ENCODE measurements at regions not wholly inside any gene's neighbourhood (a gene's known extent, or its start where the extent isn't known, plus 50 kb on each side); places are given as distances from the start of the nearest gene placed in this dataset.

DNA sequence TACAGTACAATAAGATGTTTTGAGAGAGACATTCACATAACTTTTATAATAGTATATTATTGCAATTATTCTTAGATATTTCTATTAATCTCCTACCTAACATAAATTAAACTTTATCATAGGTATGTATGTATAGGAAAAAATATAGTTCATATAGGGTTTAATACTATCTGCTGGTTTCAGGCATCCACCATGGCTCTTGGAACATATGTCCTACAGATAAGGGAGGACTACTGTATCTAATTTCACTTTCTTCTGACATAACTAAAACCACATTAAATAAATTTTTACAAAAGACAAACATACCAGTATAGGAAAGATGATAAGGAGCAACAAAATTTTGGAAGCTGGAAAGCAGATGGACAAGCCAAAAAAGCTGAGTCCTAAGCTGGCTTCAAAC lies 67.9 kb upstream of the TMEM17 start:
- peaks cover 0 to 13% of the 10 kb centered on the region in 2 experiments for H3K27me3 ChIP-seq (replicated peaks in 1 of 2; ENCODE audit: control insufficient read depth in 2 of 2, extremely low read depth in 1 of 2, insufficient read depth in 2 of 2, low read length in 1 of 2)
- no peaks in the 10 kb centered on the region for H3K9me3 ChIP-seq
- no peak for ATAC-seq (replicated peaks in 1 of 4)
- no peak overlapping the region for H3K27ac ChIP-seq (ENCODE audit: low read length)
- Mint-ChIP-seq H3K27me3 (peaks cover 34 to 36% of the 10 kb centered on the region in 2 donors), H3K36me3 (no peaks in the 10 kb centered on the region), H3K4me3 (no peak overlapping the region), H3K4me1 (peaks cover 0 to 3% (median 2%) of the 10 kb centered on the region in 3 donors), H3K9me3 (no peaks in the 10 kb centered on the region), H3K27ac (no peak overlapping the region)
- ChIA-PET POLR2A (no interaction called here), CTCF (no interaction called here)
- DNase-seq: no peak
- no peak overlapping the region for H3K4me3 ChIP-seq (ENCODE audit: control insufficient read depth in 1 of 2, extremely low read depth in 1 of 2, low read length in 1 of 2)
- H3K4me1 ChIP-seq (ENCODE audit: control insufficient read depth in 1 of 2, extremely low read depth in 1 of 2, insufficient read depth in 2 of 2, low read length in 2 of 2): no peaks in the 10 kb centered on the region
- no peaks in the 10 kb centered on the region for H3K36me3 ChIP-seq (ENCODE audit: control insufficient read depth in 2 of 2, extremely low read depth in 1 of 2, insufficient read depth in 1 of 2, low read length in 1 of 2)

GRCh38 chr2:62573137-62573731 lies 67.2 kb upstream of the TMEM17 start:
- no peak overlapping the region for H3K4me3 Mint-ChIP-seq
- H3K36me3 Mint-ChIP-seq: no peaks in the 10 kb centered on the region
- Histone ChIP-seq H3K27me3 (replicated peaks in 1 of 2; ENCODE audit: control insufficient read depth in 2 of 2, extremely low read depth in 1 of 2, insufficient read depth in 2 of 2, low read length in 1 of 2) (peaks cover 0 to 13% of the 10 kb centered on the region in 2 experiments), H3K9me3 (no peaks in the 10 kb centered on the region), H3K4me3 (ENCODE audit: control insufficient read depth in 1 of 2, extremely low read depth in 1 of 2, low read length in 1 of 2) (no peak overlapping the region), H3K36me3 (ENCODE audit: control insufficient read depth in 2 of 2, extremely low read depth in 1 of 2, insufficient read depth in 1 of 2, low read length in 1 of 2) (no peaks in the 10 kb centered on the region), H3K27ac (ENCODE audit: low read length) (no peak overlapping the region), H3K4me1 (ENCODE audit: control insufficient read depth in 1 of 2, extremely low read depth in 1 of 2, insufficient read depth in 2 of 2, low read length in 2 of 2) (no peaks in the 10 kb centered on the region)
- peaks cover 0 to 3% (median 2%) of the 10 kb centered on the region in 3 donors for H3K4me1 Mint-ChIP-seq
- WGBS (ENCODE audit: insufficient coverage): no CpG with 5 or more reads among the region's 4 CpGs
- H3K9me3 Mint-ChIP-seq: no peaks in the 10 kb centered on the region
- ATAC-seq (replicated peaks in 1 of 4) (no peak), DNase-seq (no peak)
- H3K27me3 Mint-ChIP-seq: peaks cover 31 to 34% of the 10 kb centered on the region in 2 donors
- no peak overlapping the region for H3K27ac Mint-ChIP-seq
- ChIA-PET CTCF (no interaction called here), POLR2A (no interaction called here)

- Histone ChIP-seq H3K36me3 (ENCODE audit: control insufficient read depth in 2 of 2, extremely low read depth in 1 of 2, insufficient read depth in 1 of 2, low read length in 1 of 2) (no peaks in the 10 kb centered on the region), H3K27me3 (replicated peaks in 1 of 2; ENCODE audit: control insufficient read depth in 2 of 2, extremely low read depth in 1 of 2, insufficient read depth in 2 of 2, low read length in 1 of 2) (peaks cover 0 to 13% of the 10 kb centered on the region in 2 experiments), H3K4me3 (ENCODE audit: control insufficient read depth in 1 of 2, extremely low read depth in 1 of 2, low read length in 1 of 2) (no peak overlapping the region), H3K27ac (ENCODE audit: low read length) (no peak overlapping the region), H3K9me3 (no peaks in the 10 kb centered on the region), H3K4me1 (ENCODE audit: control insufficient read depth in 1 of 2, extremely low read depth in 1 of 2, insufficient read depth in 2 of 2, low read length in 2 of 2) (no peaks in the 10 kb centered on the region)
- DNase-seq (no peak), ATAC-seq (replicated peaks in 1 of 4) (no peak)
- ChIA-PET POLR2A (no interaction called here), CTCF (no interaction called here)
- H3K4me1 Mint-ChIP-seq: peaks cover 0 to 3% (median 2%) of the 10 kb centered on the region in 3 donors
- H3K27ac Mint-ChIP-seq: no peak overlapping the region
- peaks cover 31 to 36% of the 10 kb centered on the region in 2 donors for H3K27me3 Mint-ChIP-seq
- no peak overlapping the region for H3K4me3 Mint-ChIP-seq
- no peaks in the 10 kb centered on the region for H3K36me3 Mint-ChIP-seq
- H3K9me3 Mint-ChIP-seq: no peaks in the 10 kb centered on the region
- 12% methylated on average over 22 of the region's 35 CpGs for WGBS (ENCODE audit: insufficient coverage)
Measured at GRCh38 chr2:62570861-62571698, 65.1 kb upstream of the TMEM17 start.

DNA sequence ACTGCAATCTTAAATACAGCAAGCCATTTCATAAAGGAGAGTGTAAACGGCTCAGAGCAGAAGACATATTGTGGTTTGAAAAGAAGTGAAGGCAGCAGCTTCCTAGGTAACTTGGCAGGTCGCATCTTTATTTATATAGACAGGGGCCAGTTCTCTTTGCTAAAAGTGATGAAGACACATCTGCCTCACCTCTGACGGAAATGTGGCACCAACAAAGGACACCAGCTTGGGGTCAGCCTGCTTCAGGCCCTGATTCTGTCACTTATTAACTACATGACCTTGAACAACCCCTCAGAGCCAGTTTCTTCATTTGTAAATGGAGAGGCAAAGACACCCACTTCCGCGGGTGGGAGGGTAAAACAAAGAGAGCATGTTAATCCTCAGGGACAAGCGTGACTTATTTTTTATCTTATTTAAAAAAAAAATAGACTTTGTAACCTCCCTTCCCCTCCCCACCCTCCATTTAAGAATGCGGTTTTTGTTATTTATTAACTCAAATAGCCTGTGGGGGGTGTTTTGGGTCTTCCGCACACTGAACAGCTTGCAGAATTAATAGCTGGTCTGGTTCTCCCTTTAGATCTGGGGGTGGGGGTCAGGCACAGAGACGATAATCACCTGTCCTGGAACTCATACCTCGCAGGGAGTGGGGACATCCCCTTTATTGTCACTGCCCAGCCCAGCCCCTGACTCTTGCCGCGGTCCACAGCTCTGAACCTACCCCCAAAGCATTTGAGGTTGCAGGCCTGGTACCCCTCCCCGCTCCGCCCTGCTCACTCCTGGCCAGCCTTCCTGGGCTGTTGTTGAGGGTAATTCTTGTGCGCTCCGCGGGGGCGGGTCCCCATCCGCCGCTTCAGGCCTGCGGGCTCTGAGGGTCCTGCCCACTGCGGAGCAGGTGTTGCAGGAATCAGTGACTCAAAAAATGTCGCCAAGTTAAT lies 64.2 kb upstream of the TMEM17 start:
- Histone ChIP-seq H3K4me3 (ENCODE audit: control insufficient read depth in 1 of 2, extremely low read depth in 1 of 2, low read length in 1 of 2) (no peak overlapping the region), H3K36me3 (ENCODE audit: control insufficient read depth in 2 of 2, extremely low read depth in 1 of 2, insufficient read depth in 1 of 2, low read length in 1 of 2) (no peaks in the 10 kb centered on the region), H3K27me3 (replicated peaks in 1 of 2; ENCODE audit: control insufficient read depth in 2 of 2, extremely low read depth in 1 of 2, insufficient read depth in 2 of 2, low read length in 1 of 2) (peaks cover 0 to 13% of the 10 kb centered on the region in 2 experiments), H3K27ac (ENCODE audit: low read length) (no peak overlapping the region), H3K9me3 (no peaks in the 10 kb centered on the region), H3K4me1 (ENCODE audit: control insufficient read depth in 1 of 2, extremely low read depth in 1 of 2, insufficient read depth in 2 of 2, low read length in 2 of 2) (no peaks in the 10 kb centered on the region)
- Mint-ChIP-seq H3K27me3 (peaks cover 31 to 36% of the 10 kb centered on the region in 2 donors), H3K27ac (no peak overlapping the region), H3K9me3 (no peaks in the 10 kb centered on the region), H3K4me3 (no peak overlapping the region), H3K4me1 (peaks cover 0 to 3% (median 2%) of the 10 kb centered on the region in 3 donors), H3K36me3 (no peaks in the 10 kb centered on the region)
- POLR2A ChIA-PET: no interaction called here
- WGBS (ENCODE audit: insufficient coverage): 36% methylated on average over 3 of the region's 23 CpGs
- CTCF ChIA-PET: interaction anchor here in 1 of 2 donors (0.6 kb wide), 1 partner anchor 173 kb away, joined by 4 read pairs; no protein-coding TSS in a partner anchor
- ATAC-seq (replicated peaks in 1 of 4) (no peak), DNase-seq (no peak)

GRCh38 chr2:62568983-62569837 lies 63.2 kb upstream of the TMEM17 start:
- DNase-seq: no peak
- no peak overlapping the region for H3K4me3 ChIP-seq (ENCODE audit: control insufficient read depth in 1 of 2, extremely low read depth in 1 of 2, low read length in 1 of 2)
- peaks cover 0 to 3% (median 2%) of the 10 kb centered on the region in 3 donors for H3K4me1 Mint-ChIP-seq
- H3K4me1 ChIP-seq (ENCODE audit: control insufficient read depth in 1 of 2, extremely low read depth in 1 of 2, insufficient read depth in 2 of 2, low read length in 2 of 2): no peaks in the 10 kb centered on the region
- ChIA-PET POLR2A (no interaction called here), CTCF (interaction anchor here in 1 of 2 donors (0.6 kb wide), 1 partner anchor 172 kb away, joined by 4 read pairs; no protein-coding TSS in a partner anchor)
- no peaks in the 10 kb centered on the region for H3K9me3 ChIP-seq
- WGBS (ENCODE audit: insufficient coverage): 84% methylated on average over 3 of the region's 5 CpGs
- H3K27me3 ChIP-seq (replicated peaks in 1 of 2; ENCODE audit: control insufficient read depth in 2 of 2, extremely low read depth in 1 of 2, insufficient read depth in 2 of 2, low read length in 1 of 2): peaks cover 0 to 13% of the 10 kb centered on the region in 2 experiments
- peaks cover 31 to 35% of the 10 kb centered on the region in 2 donors for H3K27me3 Mint-ChIP-seq
- no peaks in the 10 kb centered on the region for H3K36me3 Mint-ChIP-seq
- ATAC-seq (replicated peaks in 1 of 4): no peak
- no peaks in the 10 kb centered on the region for H3K36me3 ChIP-seq (ENCODE audit: control insufficient read depth in 2 of 2, extremely low read depth in 1 of 2, insufficient read depth in 1 of 2, low read length in 1 of 2)
- no peak overlapping the region for H3K27ac ChIP-seq (ENCODE audit: low read length)
- H3K9me3 Mint-ChIP-seq: no peaks in the 10 kb centered on the region
- H3K4me3 Mint-ChIP-seq: no peak overlapping the region
- H3K27ac Mint-ChIP-seq: no peak overlapping the region

Measured in T-cell (primary cell).